GM18870 (cell line): ENCODE measurements at regions not wholly inside any gene's neighbourhood (a gene's known extent, or its start where the extent isn't known, plus 50 kb on each side); places are given as distances from the start of the nearest gene placed in this dataset.

Source experiments
- ATAC-seq: cut with Tn5 transposase; IDR thresholded peaks from one replicate; pipeline ENCODE4 v1.9.1; 2021; ENCODE audit warnings: moderate library complexity; ENCODE audit not compliant: unreplicated experiment

GRCh38 chr14:97604731-97605130 is 807.5 kb downstream of the VRK1 start:
- ATAC-seq: no peak

GRCh38 chr14:97618401-97618800 is 821.2 kb downstream of the VRK1 start:
- ATAC-seq: no peak

- ATAC-seq: no peak
Measured at GRCh38 chr14:97618917-97619690, 821.9 kb downstream of the VRK1 start.

- no peak for ATAC-seq
Measured at GRCh38 chr14:97620066-97620465, 822.9 kb downstream of the VRK1 start.

- no peak for ATAC-seq
Measured at GRCh38 chr14:97624985-97625384, 827.8 kb downstream of the VRK1 start.

- ATAC-seq: no peak
Measured at GRCh38 chr14:97625477-97625876, 828.3 kb downstream of the VRK1 start.

- ATAC-seq: no peak
Measured at GRCh38 chr14:97626088-97626487, 828.9 kb downstream of the VRK1 start.

- ATAC-seq: no peak
Measured at GRCh38 chr14:97630249-97630648, 833.1 kb downstream of the VRK1 start.

GRCh38 chr14:97633131-97633738 is 836.1 kb downstream of the VRK1 start:
- ATAC-seq: no peak

GRCh38 chr14:97634751-97635150 is 837.6 kb downstream of the VRK1 start:
- ATAC-seq: no peak

GRCh38 chr14:97638864-97639263 is 841.7 kb downstream of the VRK1 start:
- ATAC-seq: no peak

GRCh38 chr14:97640031-97640430 is 842.8 kb downstream of the VRK1 start:
- no peak for ATAC-seq

GRCh38 chr14:97641827-97642226 is 844.6 kb downstream of the VRK1 start:
- ATAC-seq: no peak

- no peak for ATAC-seq
Measured at GRCh38 chr14:97642631-97643030, 845.4 kb downstream of the VRK1 start.

- ATAC-seq: no peak
Measured at GRCh38 chr14:97644365-97644764, 847.2 kb downstream of the VRK1 start.

- no peak for ATAC-seq
Measured at GRCh38 chr14:97649752-97650151, 852.6 kb downstream of the VRK1 start.

GRCh38 chr14:97655169-97655948 is 858.2 kb downstream of the VRK1 start:
- no peak for ATAC-seq

GRCh38 chr14:97657609-97658008 is 860.4 kb downstream of the VRK1 start:
- no peak for ATAC-seq

- ATAC-seq: no peak
Measured at GRCh38 chr14:97687944-97688630, 890.9 kb downstream of the VRK1 start.

- ATAC-seq: no peak
Measured at GRCh38 chr14:97688631-97689336, 891.6 kb downstream of the VRK1 start.

- ATAC-seq: no peak
Measured at GRCh38 chr14:97692084-97692483, 894.9 kb downstream of the VRK1 start.
